ENCODE measurements at regions not wholly inside any gene's neighbourhood (a gene's known extent, or its start where the extent isn't known, plus 50 kb on each side); places are given as distances from the start of the nearest gene placed in this dataset.

GRCh38 chr9:71562140-71562539 lies 206.2 kb downstream of the CEMIP2 start:
- TF ChIP-seq, protein P1, sequence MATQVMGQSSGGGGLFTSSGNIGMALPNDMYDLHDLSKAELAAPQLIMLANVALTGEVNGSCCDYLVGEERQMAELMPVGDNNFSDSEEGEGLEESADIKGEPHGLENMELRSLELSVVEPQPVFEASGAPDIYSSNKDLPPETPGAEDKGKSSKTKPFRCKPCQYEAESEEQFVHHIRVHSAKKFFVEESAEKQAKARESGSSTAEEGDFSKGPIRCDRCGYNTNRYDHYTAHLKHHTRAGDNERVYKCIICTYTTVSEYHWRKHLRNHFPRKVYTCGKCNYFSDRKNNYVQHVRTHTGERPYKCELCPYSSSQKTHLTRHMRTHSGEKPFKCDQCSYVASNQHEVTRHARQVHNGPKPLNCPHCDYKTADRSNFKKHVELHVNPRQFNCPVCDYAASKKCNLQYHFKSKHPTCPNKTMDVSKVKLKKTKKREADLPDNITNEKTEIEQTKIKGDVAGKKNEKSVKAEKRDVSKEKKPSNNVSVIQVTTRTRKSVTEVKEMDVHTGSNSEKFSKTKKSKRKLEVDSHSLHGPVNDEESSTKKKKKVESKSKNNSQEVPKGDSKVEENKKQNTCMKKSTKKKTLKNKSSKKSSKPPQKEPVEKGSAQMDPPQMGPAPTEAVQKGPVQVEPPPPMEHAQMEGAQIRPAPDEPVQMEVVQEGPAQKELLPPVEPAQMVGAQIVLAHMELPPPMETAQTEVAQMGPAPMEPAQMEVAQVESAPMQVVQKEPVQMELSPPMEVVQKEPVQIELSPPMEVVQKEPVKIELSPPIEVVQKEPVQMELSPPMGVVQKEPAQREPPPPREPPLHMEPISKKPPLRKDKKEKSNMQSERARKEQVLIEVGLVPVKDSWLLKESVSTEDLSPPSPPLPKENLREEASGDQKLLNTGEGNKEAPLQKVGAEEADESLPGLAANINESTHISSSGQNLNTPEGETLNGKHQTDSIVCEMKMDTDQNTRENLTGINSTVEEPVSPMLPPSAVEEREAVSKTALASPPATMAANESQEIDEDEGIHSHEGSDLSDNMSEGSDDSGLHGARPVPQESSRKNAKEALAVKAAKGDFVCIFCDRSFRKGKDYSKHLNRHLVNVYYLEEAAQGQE (IDR thresholded peaks at IDR 0.05; ENCODE audit: insufficient read depth in 1 of 2, low read depth in 2 of 2, low read length in 2 of 2) = no peak
- no peak for TF ChIP-seq POLR2AphosphoS5 (IDR thresholded peaks at IDR 0.05; ENCODE audit: low read depth, low read length)

GRCh38 chr9:71557310-71557709 lies 211.0 kb downstream of the CEMIP2 start:
- TF ChIP-seq POLR2AphosphoS5 (IDR thresholded peaks at IDR 0.05; ENCODE audit: low read depth, low read length) (no peak), TAF1 (IDR thresholded peaks at IDR 0.05; ENCODE audit: borderline replicate concordance, insufficient read depth, low read length) (no peak), SIN3A (IDR thresholded peaks at IDR 0.05; ENCODE audit: borderline replicate concordance, insufficient read depth, low read length) (no peak), FOXP2 (optimal IDR thresholded peaks at IDR 0.05; ENCODE audit: borderline replicate concordance, extremely low read depth, extremely low read length, insufficient read depth) (no peak)
- TF ChIP-seq, protein P1 (IDR thresholded peaks at IDR 0.05; ENCODE audit: insufficient read depth in 1 of 2, low read depth in 2 of 2, low read length in 2 of 2) = no peak

GRCh38 chr9:71552480-71552879 lies 215.8 kb downstream of the CEMIP2 start:
- no peak for TF ChIP-seq SIN3A (IDR thresholded peaks at IDR 0.05; ENCODE audit: borderline replicate concordance, insufficient read depth, low read length)
- no peak for TF ChIP-seq FOXP2 (optimal IDR thresholded peaks at IDR 0.05; ENCODE audit: borderline replicate concordance, extremely low read depth, extremely low read length, insufficient read depth)
- no peak for TF ChIP-seq POLR2AphosphoS5 (IDR thresholded peaks at IDR 0.05; ENCODE audit: low read depth, low read length)
- TF ChIP-seq TAF1 (IDR thresholded peaks at IDR 0.05; ENCODE audit: borderline replicate concordance, insufficient read depth, low read length) = no peak
- TF ChIP-seq, protein P1 (IDR thresholded peaks at IDR 0.05; ENCODE audit: insufficient read depth in 1 of 2, low read depth in 2 of 2, low read length in 2 of 2) = no peak

DNA sequence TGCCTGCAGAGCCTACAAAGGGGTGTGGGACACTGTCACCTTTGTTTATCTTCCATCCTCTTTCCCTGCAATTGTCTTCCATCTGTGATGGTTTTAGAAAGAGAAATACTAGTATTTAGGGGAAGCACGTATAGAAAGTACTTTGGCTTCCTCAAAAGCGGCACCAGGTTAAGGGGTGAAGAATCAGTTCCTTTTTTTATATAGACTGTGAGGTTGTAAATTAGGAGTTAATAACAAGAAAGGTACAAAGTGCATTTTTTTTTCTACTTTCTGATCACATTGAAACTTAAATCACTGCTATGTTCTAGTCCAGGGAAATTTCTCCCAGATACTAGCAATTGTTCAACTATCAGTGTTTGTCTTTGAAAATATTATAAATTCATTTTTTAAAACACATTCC lies 219.3 kb downstream of the CEMIP2 start:
- TF ChIP-seq TAF1 (IDR thresholded peaks at IDR 0.05; ENCODE audit: borderline replicate concordance, insufficient read depth, low read length) (no peak), POLR2AphosphoS5 (IDR thresholded peaks at IDR 0.05; ENCODE audit: low read depth, low read length) (no peak), SIN3A (IDR thresholded peaks at IDR 0.05; ENCODE audit: borderline replicate concordance, insufficient read depth, low read length) (no peak), FOXP2 (optimal IDR thresholded peaks at IDR 0.05; ENCODE audit: borderline replicate concordance, extremely low read depth, extremely low read length, insufficient read depth) (no peak)
- TF ChIP-seq, protein P1 (IDR thresholded peaks at IDR 0.05; ENCODE audit: insufficient read depth in 1 of 2, low read depth in 2 of 2, low read length in 2 of 2) = no peak

DNA sequence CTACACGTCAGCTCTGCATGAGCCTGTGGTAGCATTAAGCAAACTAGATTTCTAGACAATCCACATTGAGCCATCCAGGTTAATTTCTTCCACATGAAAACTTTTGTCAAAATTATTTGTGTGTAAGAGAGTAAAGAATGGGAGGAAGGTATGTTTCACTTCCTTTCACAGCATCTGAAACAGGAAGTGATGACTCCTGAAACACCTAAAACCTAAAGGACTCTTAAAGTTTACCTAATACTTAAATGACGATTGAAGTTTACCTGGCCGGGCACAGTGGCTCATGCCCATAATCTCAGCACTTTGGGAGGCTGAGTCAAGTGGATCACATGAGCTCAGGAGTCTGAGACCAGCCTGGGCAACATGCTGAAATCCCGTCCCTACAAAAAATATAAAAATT lies 223.8 kb downstream of the CEMIP2 start:
- no peak for TF ChIP-seq POLR2AphosphoS5 (IDR thresholded peaks at IDR 0.05; ENCODE audit: low read depth, low read length)
- TF ChIP-seq SIN3A (IDR thresholded peaks at IDR 0.05; ENCODE audit: borderline replicate concordance, insufficient read depth, low read length) = no peak
- TF ChIP-seq, protein P1 (IDR thresholded peaks at IDR 0.05; ENCODE audit: insufficient read depth in 1 of 2, low read depth in 2 of 2, low read length in 2 of 2) = no peak
- TF ChIP-seq FOXP2 (optimal IDR thresholded peaks at IDR 0.05; ENCODE audit: borderline replicate concordance, extremely low read depth, extremely low read length, insufficient read depth) = no peak
- no peak for TF ChIP-seq TAF1 (IDR thresholded peaks at IDR 0.05; ENCODE audit: borderline replicate concordance, insufficient read depth, low read length)

All from PFSK-1 (cell line).